HFFc6 (cell line): ENCODE measurements at regions not wholly inside any gene's neighbourhood (a gene's known extent, or its start where the extent isn't known, plus 50 kb on each side); places are given as distances from the start of the nearest gene placed in this dataset.
A peak's percentile ranks its signal among the peaks of the same experiment; 100 is the strongest.

Experiments
- DNase-seq: peaks from one replicate; pipeline ENCODE4 v3.0.0-alpha.2; 2018
- H3K27ac Mint-ChIP-seq: 2 replicates; pipeline ENCODE4 v1.8.0; 2020; ENCODE audit warnings: mild to moderate bottlenecking, mixed read lengths
- H3K27me3 Mint-ChIP-seq: 2 replicates; pipeline ENCODE4 v1.8.0; 2021; ENCODE audit warnings: mild to moderate bottlenecking, moderate library complexity, mixed read lengths; ENCODE audit not compliant: insufficient read depth
- H3K36me3 Mint-ChIP-seq: 2 replicates; pipeline ENCODE4 v1.8.0; 2021; ENCODE audit warnings: low read depth, mixed read lengths
- H3K4me1 Mint-ChIP-seq: 2 replicates; pipeline ENCODE4 v1.8.0; 2020; ENCODE audit warnings: low read depth, mixed read lengths
- H3K4me3 Mint-ChIP-seq: 2 replicates; pipeline ENCODE4 v1.8.0; 2020; ENCODE audit warnings: mild to moderate bottlenecking, moderate library complexity, mixed read lengths
- H3K9me3 Mint-ChIP-seq: 2 replicates; pipeline ENCODE4 v1.8.0; 2020; ENCODE audit warnings: mild to moderate bottlenecking, mixed read lengths
- TF ChIP-seq, protein P1 (sequence below): fragments of 200-600 bp; sonication (generic); IDR thresholded peaks from 2 replicates; pipeline ENCODE4 v1.5.0; 2021; ENCODE audit warnings: antibody characterized with exemption, mild to moderate bottlenecking

DNA sequence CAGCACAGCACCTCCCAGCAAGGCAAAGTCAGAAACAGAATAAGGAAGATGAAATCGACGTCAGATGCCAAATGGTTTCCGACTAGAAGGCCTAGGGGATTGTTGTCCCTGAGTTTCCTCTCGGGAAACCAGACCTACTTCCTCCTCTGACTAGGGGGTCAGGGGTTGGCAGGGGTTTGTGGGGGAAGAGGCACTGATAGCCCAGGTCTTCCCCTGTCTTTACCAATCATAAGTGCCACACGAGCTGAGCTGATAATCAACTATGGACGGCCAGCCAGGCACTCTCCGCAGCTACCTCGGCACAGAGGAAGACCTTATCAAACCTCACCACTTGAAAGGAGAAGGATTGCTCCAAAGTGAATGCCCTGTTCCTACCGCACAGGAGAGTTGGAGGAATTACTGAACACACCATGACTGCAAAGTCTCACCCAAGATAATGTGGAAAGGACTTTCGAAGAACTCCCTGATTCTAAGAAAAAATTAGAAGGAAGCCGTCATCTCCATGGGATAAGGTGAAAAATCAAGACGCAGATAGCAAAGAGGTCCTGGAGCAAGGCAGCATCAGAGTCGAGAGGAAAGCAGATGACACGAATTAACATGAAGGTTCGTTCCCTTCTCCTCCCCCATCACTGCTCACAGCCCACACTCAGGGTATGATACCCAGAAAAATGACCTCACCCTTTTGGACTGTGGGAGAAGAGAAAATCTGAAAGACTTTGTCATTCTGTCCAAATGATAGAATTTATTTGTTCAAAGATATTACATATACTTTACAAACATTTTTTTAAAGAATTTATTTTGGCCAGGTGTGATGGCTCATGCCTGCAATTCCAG, 77.7 kb upstream of the MED13L start:
- no peak overlapping the region for H3K4me3 Mint-ChIP-seq
- TF ChIP-seq, protein P1, sequence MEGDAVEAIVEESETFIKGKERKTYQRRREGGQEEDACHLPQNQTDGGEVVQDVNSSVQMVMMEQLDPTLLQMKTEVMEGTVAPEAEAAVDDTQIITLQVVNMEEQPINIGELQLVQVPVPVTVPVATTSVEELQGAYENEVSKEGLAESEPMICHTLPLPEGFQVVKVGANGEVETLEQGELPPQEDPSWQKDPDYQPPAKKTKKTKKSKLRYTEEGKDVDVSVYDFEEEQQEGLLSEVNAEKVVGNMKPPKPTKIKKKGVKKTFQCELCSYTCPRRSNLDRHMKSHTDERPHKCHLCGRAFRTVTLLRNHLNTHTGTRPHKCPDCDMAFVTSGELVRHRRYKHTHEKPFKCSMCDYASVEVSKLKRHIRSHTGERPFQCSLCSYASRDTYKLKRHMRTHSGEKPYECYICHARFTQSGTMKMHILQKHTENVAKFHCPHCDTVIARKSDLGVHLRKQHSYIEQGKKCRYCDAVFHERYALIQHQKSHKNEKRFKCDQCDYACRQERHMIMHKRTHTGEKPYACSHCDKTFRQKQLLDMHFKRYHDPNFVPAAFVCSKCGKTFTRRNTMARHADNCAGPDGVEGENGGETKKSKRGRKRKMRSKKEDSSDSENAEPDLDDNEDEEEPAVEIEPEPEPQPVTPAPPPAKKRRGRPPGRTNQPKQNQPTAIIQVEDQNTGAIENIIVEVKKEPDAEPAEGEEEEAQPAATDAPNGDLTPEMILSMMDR: no peak
- DNase-seq: no peak
- H3K36me3 Mint-ChIP-seq: no peaks in the 10 kb centered on the region
- no peaks in the 10 kb centered on the region for H3K9me3 Mint-ChIP-seq
- no peak overlapping the region for H3K27ac Mint-ChIP-seq
- H3K4me1 Mint-ChIP-seq: peaks cover 19% of the 10 kb centered on the region
- peaks cover 2% of the 10 kb centered on the region for H3K27me3 Mint-ChIP-seq

DNA sequence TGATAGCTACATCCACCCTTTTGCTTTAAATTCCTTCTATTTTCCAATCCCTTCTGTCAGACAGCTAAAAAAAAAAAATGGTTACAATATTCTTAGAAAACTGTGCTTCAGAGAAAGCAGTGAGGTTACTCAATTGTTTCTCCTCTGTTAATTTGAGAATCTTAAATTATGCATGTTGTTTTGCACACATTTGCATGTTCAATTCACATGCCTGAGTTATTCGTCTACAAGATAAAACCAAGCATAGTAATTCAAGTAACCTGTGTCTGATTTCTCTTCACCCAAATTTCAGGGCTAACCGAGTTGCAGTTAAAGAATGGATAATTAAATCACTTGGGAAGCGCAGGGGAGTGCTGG, 81.0 kb upstream of the MED13L start:
- Mint-ChIP-seq H3K9me3 (no peaks in the 10 kb centered on the region), H3K4me1 (peaks cover 19% of the 10 kb centered on the region), H3K27me3 (peaks cover 4% of the 10 kb centered on the region; the same call in 1 of the 2 replicates), H3K4me3 (peak overlapping the region; percentile 69), H3K36me3 (no peaks in the 10 kb centered on the region), H3K27ac (peak overlapping the region; percentile 75)
- DNase-seq: no peak
- TF ChIP-seq, protein P1: no peak

DNA sequence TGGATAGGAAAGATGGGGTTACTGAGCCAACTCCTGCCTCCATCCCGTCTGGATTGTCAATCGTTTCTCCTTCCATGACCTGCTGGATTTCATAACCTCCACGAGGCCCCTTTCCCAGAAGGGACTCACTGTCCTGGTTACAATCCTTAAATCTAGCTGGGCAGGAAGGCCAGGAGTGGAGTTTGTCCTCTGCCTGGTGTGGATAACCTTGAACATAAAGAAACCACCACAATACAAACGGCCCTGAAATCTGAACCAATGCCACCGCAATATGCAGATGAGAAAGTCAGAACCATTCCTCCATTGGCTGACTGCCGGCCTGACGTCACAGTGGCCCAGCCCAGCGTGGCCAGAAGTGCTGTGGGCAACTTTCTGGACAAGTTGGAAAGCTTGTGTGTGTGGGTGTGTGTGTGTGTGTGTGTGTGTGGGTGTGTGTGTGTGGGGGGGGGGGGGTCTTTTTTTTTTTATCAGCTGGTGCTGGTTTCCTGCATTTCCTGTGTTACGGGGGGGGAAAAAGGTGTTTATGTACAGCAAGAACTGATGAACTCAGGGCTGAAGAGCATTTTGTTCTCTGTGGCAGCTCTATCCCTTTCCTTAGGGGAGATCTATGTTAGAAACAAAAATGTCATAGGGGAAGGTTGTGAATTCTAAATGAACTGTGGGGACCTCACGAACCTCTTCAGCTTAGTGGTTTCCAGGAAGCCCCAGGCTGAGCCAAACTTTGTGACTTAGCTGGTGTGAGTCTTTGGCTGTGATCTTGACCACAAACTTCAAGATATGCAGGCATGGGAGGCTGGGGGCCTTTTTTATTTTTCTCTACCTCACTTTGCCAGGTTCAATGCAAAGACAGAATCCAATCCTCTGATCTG, 81.6 kb upstream of the MED13L start:
- TF ChIP-seq, protein P1: no peak
- Mint-ChIP-seq H3K27ac (peak overlapping the region; percentile 75), H3K4me1 (peaks cover 19% of the 10 kb centered on the region), H3K4me3 (peak overlapping the region; percentile 69), H3K9me3 (no peaks in the 10 kb centered on the region), H3K27me3 (peaks cover 2% of the 10 kb centered on the region; the same call in 1 of the 2 replicates), H3K36me3 (no peaks in the 10 kb centered on the region)
- DNase-seq: peak; percentile 95

DNA sequence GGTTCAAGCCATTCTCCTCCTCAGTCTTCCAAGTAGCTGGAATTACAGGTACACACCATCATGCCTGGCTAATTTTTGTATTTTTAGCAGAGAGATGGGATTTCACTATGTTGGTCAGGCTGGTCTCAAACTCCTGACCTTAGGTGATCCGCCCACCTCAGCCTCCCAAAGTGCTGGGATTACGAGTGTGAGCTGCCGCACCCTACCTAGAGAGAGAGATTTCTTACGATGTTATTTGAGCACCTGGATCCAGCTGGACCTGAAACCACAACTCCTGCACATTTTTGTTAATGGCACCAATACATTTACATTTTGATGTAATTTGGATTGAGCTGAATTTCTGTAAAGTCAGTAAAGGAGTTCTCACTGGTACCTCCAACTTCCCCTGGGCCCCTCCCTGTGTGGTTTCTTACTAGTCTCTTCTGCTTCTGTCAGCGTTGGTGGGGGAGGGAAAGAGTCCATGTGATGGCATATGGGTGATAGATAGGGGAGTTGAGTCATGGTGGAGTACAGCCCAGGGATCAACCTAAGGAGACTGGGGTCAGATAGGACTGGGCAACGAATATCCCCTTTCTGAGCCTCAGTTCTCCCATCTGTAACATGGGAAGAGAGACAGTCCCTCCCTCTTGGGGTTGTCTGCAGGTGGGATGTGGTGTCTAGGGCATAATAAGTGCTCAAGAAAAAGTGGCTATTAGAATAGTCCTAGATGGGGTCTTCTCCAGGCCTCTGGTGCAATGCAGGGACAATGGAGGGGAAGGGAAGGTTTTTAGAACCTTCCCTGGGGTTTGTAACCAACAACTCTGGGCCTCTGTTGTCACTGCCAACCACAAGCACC, 83.3 kb upstream of the MED13L start:
- no peaks in the 10 kb centered on the region for H3K36me3 Mint-ChIP-seq
- peaks cover 19% of the 10 kb centered on the region for H3K4me1 Mint-ChIP-seq
- no peak overlapping the region for H3K4me3 Mint-ChIP-seq
- H3K27ac Mint-ChIP-seq: no peak overlapping the region
- H3K9me3 Mint-ChIP-seq: no peaks in the 10 kb centered on the region
- H3K27me3 Mint-ChIP-seq: peaks cover 2% of the 10 kb centered on the region; the same call in 1 of the 2 replicates
- TF ChIP-seq, protein P1: no peak
- DNase-seq: no peak
